ENCODE measurements at regions not wholly inside any gene's neighbourhood (a gene's known extent, or its start where the extent isn't known, plus 50 kb on each side); places are given as distances from the start of the nearest gene placed in this dataset.

DNA sequence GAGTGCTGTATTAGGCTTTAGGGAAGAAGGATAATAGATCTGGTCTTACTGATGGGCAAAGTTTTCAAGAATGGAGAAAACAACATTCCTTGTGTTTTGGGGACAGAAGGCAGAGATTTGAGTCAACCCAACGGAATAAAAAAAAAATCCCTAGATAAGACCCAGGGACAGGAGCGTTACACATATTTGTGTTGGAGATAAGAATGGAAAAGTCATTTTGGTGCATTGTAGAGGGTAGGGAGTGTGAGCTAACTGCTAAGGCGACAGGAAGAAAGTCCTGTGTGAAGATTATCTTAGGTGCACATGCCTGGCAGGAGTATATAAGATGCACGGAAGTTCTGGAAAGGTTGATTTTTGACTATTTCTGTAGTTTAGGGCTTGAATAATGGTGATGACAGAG lies 450.3 kb upstream of the ARGLU1 start:
- TF ChIP-seq POLR2A (IDR thresholded peaks at IDR 0.05), result no peak
- TF ChIP-seq, protein P1, sequence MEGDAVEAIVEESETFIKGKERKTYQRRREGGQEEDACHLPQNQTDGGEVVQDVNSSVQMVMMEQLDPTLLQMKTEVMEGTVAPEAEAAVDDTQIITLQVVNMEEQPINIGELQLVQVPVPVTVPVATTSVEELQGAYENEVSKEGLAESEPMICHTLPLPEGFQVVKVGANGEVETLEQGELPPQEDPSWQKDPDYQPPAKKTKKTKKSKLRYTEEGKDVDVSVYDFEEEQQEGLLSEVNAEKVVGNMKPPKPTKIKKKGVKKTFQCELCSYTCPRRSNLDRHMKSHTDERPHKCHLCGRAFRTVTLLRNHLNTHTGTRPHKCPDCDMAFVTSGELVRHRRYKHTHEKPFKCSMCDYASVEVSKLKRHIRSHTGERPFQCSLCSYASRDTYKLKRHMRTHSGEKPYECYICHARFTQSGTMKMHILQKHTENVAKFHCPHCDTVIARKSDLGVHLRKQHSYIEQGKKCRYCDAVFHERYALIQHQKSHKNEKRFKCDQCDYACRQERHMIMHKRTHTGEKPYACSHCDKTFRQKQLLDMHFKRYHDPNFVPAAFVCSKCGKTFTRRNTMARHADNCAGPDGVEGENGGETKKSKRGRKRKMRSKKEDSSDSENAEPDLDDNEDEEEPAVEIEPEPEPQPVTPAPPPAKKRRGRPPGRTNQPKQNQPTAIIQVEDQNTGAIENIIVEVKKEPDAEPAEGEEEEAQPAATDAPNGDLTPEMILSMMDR (IDR thresholded peaks at IDR 0.05), result no peak
